ENCODE measurements at regions not wholly inside any gene's neighbourhood (a gene's known extent, or its start where the extent isn't known, plus 50 kb on each side); places are given as distances from the start of the nearest gene placed in this dataset.

GRCh38 chr21:16976193-16976592 is 536.6 kb upstream of the CXADR start:
- Mint-ChIP-seq H3K4me1 (ENCODE audit: low read depth) (no peaks in the 10 kb centered on the region), H3K4me3 (no peak overlapping the region), H3K36me3 (ENCODE audit: low read depth) (no peaks in the 10 kb centered on the region), H3K27me3 (ENCODE audit: insufficient read depth) (no peaks in the 10 kb centered on the region), H3K27ac (no peak overlapping the region), H3K9me3 (peaks cover 6% of the 10 kb centered on the region)
- DNase-seq: no peak
- TF ChIP-seq CTCF (IDR thresholded peaks at IDR 0.05): no peak

DNA sequence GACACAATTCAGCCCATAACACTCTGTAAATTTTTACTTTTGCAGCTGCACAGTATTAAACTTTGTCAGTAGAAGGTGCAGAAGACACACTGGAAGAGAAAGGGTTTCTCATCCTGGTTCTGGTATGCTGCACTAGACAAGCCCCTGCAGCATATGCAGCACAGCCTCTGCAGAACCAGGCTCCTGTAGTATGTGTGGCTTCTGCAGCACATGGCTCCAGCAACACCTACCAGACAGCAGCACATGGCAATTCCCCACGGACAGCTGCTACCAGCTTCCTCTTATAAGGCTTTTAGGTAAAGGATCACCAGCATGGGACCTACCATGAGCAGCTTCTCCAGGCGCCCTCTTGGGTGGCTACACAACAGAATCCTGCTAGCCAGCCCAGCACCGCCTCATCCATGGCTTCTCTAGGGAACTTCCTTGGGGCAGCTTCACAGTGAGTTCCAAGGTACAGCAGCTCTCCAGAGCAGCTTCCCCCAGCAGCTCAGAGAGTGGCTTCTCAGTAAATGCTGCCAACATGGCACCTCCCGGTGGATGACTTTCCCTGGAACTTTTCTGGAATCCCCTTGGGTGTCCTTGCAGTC is 534.4 kb upstream of the CXADR start:
- no peak overlapping the region for H3K27ac Mint-ChIP-seq
- no peaks in the 10 kb centered on the region for H3K27me3 Mint-ChIP-seq (ENCODE audit: insufficient read depth)
- no peak for DNase-seq
- TF ChIP-seq CTCF (IDR thresholded peaks at IDR 0.05): no peak
- no peaks in the 10 kb centered on the region for H3K4me1 Mint-ChIP-seq (ENCODE audit: low read depth)
- H3K9me3 Mint-ChIP-seq: peaks cover 6% of the 10 kb centered on the region
- no peaks in the 10 kb centered on the region for H3K36me3 Mint-ChIP-seq (ENCODE audit: low read depth)
- no peak overlapping the region for H3K4me3 Mint-ChIP-seq

GRCh38 chr21:16979574-16979973 is 533.3 kb upstream of the CXADR start:
- Mint-ChIP-seq H3K27ac (no peak overlapping the region), H3K27me3 (ENCODE audit: insufficient read depth) (no peaks in the 10 kb centered on the region), H3K36me3 (ENCODE audit: low read depth) (no peaks in the 10 kb centered on the region), H3K4me3 (no peak overlapping the region), H3K4me1 (ENCODE audit: low read depth) (no peaks in the 10 kb centered on the region), H3K9me3 (peaks cover 6% of the 10 kb centered on the region)
- DNase-seq: no peak
- TF ChIP-seq CTCF (IDR thresholded peaks at IDR 0.05): no peak

GRCh38 chr21:16983420-16983819 is 529.4 kb upstream of the CXADR start:
- Mint-ChIP-seq H3K4me3 (no peak overlapping the region), H3K27me3 (ENCODE audit: insufficient read depth) (no peaks in the 10 kb centered on the region; the same call in 1 of the 2 replicates), H3K27ac (no peak overlapping the region), H3K9me3 (peaks cover 6% of the 10 kb centered on the region), H3K4me1 (ENCODE audit: low read depth) (no peaks in the 10 kb centered on the region), H3K36me3 (ENCODE audit: low read depth) (no peaks in the 10 kb centered on the region)
- no peak for DNase-seq
- no peak for TF ChIP-seq CTCF (IDR thresholded peaks at IDR 0.05)

- Mint-ChIP-seq H3K9me3 (no peaks in the 10 kb centered on the region; the same call in 1 of the 2 replicates), H3K36me3 (ENCODE audit: low read depth) (no peaks in the 10 kb centered on the region), H3K27ac (no peak overlapping the region), H3K27me3 (ENCODE audit: insufficient read depth) (no peaks in the 10 kb centered on the region; the same call in 1 of the 2 replicates), H3K4me3 (no peak overlapping the region), H3K4me1 (ENCODE audit: low read depth) (no peaks in the 10 kb centered on the region)
- no peak for TF ChIP-seq CTCF (IDR thresholded peaks at IDR 0.05)
- DNase-seq: no peak
Observed at GRCh38 chr21:16992448-16992847, 520.4 kb upstream of the CXADR start.

Data from HFFc6 (cell line).